Non-pigmented ciliary epithelial cell (primary cell): ENCODE measurements at regions not wholly inside any gene's neighbourhood (a gene's known extent, or its start where the extent isn't known, plus 50 kb on each side); places are given as distances from the start of the nearest gene placed in this dataset.
"Not testable (repeated sequence)": the region's sequence is repeated elsewhere in the genome, so short reads cannot be mapped to it uniquely, and the experiment has no call there.

Source experiments
- DNase-seq: peaks from one replicate; pipeline ENCODE4 v3.0.0-alpha.2; 2010; ENCODE audit warnings: low read depth

DNA sequence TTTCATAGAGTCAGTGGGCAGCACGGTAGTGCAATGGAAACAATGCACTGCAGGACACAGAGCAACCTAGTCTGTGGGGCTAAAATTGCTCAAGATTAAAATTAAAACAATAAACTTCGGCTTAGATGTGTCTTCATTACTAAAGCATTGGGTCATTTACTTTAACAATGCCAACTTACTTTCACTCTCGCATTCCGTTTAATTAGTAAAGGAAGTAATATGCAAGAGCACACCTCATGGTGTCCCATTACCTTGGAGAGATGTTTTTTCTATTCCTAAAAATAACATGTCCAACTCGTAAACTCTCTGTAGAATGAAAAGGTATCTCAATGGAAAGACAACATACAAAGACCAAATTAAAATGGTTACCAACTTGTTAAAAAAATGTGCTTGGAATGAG lies 738.4 kb downstream of the PCDH17 start:
- no peak for DNase-seq

DNA sequence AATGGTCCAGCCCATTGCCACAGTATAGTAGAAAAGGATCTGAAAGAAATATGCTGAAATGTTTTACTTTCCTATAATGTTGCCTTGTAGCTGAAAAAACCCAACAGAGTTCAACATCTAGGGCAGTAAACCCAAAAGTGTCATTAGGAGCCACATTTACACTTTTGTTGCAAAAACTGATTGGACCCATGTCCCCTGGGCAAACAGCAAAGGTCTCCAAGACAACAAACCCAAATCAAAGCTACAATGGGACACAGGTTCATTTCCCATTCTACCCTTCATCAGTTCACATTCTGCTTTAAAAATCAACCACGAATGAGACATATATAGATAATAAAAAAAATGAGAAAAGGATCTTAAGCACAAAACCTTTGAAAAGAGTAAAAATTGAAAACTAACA lies 744.8 kb downstream of the PCDH17 start:
- no peak for DNase-seq

DNA sequence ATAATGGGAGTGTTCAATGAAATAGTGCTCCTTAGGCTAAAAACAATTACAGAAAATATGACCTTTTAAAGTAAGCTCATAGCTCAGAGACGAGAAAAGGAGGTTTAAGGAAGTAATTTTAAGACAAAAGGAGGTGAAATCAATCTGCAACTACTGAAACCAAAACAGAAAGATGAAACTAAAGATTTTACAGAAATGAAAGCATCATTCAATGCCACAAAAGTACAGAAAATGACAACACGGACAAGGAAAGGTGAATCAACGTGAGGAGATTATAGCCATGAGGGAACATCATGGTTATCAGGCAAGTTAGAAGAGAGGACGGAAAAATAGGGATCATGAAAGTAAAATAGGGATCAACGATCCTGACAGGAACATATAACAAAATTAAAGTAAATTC lies 745.2 kb downstream of the PCDH17 start:
- no peak for DNase-seq

DNA sequence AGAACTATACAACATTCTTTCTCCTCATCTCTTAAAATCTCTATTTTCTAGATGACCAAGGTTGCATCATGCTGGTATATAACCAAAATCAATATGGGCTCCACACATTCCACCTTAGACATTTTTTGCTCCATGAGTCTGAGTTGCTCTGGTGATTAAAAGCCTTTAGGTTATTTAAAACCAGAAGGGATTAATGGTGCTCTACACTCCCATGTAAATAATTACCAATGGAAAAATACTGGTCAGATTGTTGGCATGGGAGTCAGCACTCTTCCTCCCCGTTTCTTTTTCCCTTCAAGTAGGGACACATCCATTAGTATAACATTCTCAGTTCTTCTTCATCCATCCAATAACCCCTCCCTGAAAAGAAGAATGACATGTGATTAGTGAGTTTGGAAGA lies 747.7 kb downstream of the PCDH17 start:
- no peak for DNase-seq

DNA sequence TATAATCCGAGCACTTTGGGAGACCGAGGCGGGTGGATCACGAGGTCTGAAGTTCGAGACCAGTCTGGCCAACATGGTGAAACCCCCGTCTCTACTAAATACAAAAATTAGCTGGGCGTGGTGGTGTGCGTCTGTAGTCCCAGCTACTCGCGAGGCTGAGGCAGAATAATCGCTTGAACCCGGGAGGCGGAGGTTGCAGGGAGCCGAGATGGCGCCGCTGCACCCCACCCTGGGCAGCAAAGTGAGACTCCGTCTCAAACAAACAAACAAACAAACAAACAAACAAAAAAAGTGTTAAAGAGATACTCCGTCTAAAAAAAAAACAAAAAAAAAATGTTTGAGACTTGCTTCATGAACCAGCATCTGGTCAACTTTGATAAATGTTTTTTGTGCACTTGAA lies 753.8 kb downstream of the PCDH17 start:
- DNase-seq = not testable (repeated sequence)

DNA sequence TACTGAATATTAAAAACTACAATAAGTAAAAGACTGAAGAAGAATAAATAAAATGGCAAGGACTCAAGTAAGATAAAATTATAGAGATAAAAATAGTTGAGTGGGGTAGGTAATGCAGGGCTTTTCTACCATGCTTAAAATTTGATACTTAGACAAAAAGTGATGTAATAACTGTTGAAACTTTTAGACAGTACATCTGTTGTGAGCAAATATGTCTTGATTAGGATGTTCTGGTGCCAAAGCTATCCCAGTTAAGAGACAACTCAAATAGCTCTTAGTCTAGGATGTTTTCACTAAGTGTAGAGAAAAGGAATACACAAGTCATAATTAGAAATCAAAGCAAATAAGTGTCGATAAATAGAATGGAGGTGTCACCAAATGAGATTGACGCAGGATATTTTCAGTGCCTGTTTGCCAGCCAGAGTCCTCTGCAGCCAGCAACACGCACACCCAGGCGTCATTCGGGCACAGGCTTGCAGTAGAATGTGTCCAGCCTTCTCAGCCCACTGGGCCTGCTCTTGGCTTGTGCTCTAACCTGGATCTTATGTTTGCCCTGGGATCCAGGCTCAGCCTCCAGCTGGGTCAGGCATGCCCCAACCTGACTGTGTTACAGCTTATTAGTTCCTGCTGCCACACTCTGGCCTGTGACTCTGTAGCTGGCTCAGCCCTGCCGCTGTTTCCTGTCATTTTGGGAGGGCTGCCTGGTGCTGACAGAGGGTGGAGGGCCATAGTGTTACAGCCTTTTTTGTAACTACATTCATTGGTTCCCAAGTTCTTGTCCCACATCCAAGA lies 766.2 kb downstream of the PCDH17 start:
- DNase-seq = no peak

DNA sequence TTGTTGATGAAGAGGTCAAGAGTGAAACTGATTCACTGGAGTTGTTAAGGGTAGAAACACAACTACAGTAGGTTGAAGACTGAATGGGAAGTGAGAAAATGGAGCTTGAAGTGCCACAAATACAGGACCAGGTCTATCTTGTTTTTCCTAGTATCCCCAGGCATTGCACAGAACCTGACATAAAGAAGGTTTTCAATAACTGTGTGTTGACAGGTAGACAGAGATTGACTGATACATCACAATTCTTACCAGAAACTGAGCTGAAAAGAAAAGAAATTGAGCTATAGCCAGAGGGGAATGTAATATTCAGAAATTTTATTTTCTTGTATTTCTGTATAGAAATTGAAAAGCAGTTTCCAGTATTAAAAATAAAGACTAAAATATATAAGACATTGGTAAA lies 767.7 kb downstream of the PCDH17 start:
- DNase-seq = no peak

DNA sequence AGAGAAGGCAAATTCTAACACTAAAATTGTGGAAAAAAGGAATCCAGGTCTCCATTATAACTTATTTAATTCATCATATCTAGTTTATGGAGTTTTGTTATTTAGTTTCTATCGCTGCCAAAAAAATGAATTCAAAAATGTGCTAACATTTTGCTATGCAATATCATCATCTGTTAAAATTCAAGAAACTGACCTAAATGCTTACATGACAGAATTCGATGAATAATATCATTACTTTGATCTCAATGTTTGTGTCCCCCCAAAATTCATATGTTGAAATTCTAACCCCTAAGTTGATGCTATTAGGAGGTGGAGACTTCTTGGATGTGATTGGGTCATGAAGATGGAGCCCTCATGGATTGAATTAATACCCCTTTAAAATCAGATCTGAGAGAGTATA lies 775.0 kb downstream of the PCDH17 start:
- DNase-seq = no peak

DNA sequence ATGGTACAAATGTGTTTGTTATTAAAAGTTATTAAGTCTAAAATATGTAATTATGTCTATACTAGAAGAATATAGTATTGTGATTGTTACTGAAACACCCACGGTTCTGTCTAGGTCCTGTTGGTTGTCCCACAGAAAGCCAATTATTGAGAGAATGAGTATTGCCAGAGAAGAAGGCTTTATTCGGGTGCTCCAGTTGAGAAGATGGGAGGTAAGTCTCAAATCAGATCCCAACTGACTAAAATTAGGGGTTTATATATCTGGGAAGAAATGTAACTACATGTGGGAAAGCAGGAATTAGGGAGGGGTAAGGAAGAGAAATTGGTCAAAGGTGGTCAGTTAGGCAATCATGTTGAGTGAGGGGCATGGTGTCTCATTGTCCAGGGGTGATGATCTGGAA lies 798.4 kb downstream of the PCDH17 start:
- no peak for DNase-seq

DNA sequence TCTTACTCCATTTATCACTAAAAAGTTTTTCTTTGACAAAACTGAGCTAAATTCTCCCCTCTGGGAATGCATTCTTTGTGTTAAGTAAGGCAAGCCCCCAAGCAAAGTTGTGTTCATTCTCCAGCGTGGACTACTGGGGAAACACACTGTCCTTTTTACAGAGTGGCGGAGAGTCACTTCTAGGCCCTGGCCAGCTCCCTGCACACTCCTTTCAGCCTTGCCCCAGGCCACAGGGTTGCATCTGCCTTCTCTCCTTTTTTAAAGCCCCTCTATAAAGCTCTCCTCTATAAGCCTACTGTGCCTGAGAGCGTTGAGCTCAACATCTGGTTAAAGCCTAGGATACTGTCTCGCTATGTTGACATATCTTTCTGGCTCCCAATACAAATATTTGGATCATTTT lies 803.4 kb downstream of the PCDH17 start:
- DNase-seq = no peak

DNA sequence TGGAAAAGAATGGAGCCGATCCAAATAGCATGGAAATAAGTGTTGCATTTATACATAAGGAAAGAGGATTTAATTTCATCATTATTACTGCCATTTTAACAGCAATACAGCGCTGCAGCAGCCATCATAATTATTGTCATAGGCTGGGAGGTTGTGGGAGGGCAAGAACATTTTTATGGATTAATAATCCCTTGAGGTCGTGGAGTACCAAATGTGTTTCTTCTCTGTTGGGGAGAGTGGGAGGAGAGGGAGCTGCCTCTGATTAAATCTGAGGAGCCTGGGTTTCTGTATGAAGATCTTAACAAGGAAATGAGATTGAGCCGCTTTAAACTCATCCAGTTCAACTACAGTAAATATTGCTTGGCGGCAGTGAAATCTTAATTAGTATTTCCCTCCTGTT lies 805.9 kb downstream of the PCDH17 start:
- no peak for DNase-seq

DNA sequence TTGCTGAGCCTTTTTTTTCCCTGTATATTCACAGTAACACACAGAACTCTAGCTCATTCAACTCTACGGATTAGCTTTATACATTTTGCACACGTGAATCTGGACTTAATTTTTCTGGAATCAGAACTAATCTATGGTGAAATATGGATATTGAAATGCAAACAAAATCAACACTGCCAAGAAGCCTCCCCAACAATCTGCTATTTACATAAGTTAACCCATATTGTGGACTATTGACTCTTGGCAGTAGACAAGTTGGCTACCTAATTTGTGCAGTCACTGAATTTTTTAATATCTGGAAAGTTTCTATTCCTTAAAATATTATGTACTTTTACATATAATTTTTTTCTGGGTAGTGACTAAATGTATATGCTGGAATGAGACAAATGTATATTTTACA lies 815.4 kb downstream of the PCDH17 start:
- no peak for DNase-seq

DNA sequence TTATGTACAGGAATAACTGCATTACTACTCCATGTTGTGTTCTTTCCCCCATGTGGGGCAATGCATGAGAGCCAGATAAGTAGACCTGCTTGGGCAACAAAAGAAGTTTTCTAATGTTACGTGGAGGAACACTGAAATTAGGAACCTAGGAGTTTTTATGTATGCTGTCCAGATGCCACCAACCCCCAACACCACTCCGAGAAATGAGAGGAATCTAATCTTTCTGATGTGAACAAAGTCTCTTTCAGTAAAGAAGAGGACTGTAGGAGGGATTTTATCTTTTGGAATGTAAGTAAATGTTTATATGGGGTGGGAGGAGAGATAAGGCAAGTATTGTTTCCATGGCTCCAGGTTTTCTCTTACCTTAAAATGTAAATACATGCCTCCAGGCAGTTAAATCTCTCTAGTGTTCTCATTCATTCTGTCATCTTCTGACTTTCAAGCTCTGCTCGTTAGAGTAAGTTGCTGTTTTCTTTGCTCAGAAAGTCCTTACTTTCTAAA lies 820.6 kb downstream of the PCDH17 start:
- peak; percentile 4 for DNase-seq

DNA sequence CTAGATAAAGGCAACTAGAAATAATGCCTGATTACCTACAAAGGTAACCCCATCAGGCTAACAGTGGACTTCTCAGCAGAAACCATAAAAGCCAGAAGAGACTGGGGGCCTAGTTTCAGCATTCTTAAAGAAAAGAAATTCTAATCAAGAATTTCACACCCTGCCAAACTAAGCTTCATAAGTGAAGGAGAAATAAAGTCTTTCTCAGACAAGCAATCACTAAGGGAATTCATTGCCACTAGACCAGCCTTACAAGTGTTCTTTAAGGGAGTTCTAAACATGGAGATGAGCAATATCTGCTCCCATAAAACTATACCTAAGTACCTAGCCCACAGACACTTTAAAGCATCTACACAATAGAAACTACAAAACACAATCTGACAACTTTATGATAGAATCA lies 823.5 kb downstream of the PCDH17 start:
- DNase-seq = no peak

DNA sequence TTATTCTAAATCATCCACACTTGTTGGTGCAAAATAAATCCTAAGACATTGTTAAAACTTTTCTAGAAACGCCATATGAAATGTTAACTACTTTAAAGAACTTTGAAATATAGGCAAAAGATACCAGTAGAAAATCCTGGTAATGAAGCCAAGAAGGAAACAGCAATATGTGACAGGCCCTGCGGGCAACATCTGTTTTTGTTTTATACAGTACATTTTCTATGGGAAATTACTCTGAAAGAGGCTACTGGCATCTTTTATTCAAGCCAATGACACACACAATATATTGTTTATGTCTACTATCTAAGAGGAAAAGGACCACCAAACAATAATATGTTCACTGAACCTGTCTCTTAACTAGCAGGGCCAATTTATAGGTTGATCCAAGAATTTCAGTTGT lies 829.7 kb downstream of the PCDH17 start:
- DNase-seq = no peak

DNA sequence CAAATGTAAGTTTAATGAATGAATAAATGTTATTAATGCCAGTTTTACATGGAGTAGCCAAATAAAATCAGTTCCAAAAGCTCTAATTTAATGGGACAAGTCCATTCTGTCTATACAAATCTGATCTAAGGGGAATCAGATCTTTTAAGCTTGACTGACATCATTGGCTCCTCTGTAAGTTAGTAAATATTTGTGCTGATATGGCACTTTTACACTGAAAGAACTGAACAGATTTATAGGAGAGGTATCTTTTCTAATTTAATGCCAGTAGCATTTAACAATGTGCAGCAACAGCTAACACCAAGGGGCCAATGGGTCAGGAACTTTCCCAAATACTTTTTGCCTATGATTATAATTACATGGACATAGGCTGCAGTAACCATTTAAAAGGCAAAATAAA lies 832.3 kb downstream of the PCDH17 start:
- DNase-seq = no peak

DNA sequence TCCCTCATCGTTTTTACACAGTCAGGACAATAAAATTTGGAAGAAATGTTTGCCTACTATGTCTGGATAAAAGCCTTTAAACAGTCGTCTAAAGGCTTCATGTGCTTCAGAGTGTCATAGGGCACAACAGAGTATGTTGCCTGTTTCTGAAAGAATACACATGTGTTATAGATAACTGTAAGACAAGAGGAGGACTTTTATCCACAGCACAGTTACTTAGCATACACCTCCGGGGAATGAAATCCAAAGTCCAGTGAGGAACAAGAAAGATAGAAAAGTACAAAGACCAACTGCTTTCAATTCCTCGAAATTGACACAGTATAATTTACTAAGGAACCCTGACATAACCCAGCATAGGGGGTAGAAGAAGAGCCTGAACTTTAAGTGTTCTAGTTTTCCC lies 835.6 kb downstream of the PCDH17 start:
- DNase-seq = no peak

DNA sequence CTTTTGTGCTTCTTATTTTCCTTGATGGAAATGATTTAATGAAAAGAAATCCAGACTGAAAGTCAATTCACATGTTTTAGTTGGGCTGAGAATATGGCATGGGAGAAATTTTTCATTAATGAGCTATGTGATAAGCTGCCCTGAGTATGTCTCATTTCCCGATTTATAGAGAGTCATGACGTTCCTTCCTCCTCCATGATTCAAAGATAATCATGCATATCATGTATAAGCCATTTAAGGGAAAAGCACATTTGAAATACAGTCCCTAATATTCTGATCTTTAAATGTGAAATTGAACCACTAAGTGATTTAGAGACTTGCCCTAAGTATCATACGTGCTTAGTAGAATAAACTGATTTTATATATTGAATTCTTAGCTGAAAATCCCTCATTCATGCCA lies 840.9 kb downstream of the PCDH17 start:
- no peak for DNase-seq

DNA sequence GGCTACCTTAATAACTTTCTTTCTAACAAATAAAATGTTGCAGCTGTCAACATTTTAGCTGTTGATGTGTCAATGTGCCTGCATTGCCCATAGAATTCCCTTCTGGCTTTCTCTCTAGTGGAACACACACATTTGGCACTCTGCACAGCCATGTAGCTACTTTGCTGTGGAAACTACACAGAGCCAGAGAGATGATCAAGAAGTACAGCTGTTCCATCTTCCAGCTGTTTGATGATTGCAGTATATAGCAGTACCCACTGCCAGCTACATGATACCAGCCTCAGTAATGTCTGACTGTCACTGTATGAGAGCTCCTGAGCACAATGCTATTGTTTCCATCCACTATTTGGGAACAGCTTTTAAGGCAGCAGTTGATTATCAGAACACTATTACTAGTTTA lies 843.0 kb downstream of the PCDH17 start:
- DNase-seq = no peak

DNA sequence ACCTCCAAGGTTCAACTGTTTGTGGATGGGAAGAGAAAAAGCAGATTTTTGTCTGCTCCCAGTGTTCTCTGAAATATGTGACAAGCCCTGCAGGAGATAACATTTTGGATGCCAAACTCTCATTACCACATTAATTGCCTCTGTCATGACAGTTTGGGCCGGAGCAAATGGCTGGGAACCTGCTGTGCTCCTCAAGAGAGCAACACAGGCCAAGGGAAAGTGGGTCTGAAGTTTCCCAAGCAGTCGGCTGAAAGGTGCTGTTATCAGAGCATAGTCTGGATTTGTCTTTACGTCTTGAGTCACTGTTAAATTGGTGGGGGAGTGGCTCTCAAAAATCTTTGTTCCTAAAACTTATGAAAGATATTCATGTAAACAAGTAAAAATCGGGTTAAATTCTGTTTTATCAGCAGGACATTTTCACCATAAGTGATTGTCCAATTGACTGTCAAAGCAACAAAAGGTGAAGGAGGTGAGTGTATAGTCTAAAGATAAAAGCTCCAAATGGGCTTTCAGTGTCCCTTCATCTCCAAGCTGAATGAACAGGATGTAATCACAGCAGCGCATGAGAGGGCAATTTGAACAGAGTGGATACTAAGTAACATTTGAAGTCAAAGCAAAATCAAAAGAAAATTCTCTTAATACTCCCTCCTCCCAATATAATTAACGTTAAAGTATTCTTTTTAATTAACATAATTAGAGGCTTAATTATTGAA lies 844.8 kb downstream of the PCDH17 start:
- DNase-seq = no peak

DNA sequence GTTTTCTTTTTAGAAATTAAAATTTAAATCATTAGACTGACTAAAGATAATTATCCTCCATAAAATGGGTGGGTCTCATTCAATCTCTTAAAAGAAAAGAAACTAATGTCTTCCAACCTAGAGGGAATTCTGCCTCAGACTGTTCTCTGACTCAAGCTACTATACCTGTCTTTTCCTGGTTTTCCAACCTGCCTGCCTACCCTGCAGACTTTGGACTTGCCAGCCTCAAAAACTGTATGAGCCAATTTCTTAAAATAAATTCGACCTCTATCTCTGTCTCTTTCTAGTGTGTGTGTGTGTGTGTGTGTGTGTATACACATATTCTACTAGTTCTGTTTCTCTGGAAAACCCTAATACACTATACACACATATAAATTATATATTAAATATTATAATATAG lies 847.3 kb downstream of the PCDH17 start:
- DNase-seq = no peak

DNA sequence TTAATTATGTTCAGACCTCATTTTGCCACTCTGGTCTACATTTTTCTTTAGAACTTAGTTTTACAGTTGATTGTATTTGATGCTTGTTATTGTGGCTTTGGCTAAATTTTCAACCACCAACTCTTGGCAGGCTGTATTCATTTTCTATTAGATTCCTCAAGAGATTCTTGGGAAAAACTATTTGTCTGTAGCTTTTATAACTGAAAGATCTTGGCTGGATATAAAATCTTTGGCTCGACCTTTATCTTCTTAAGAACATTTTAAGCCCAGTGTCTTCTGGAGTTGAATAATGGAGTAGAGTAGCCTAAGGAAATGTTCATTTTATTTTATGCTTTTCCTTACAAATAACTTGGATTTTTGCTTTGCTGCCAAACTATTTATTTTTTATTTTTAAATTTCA lies 848.5 kb downstream of the PCDH17 start:
- no peak for DNase-seq

DNA sequence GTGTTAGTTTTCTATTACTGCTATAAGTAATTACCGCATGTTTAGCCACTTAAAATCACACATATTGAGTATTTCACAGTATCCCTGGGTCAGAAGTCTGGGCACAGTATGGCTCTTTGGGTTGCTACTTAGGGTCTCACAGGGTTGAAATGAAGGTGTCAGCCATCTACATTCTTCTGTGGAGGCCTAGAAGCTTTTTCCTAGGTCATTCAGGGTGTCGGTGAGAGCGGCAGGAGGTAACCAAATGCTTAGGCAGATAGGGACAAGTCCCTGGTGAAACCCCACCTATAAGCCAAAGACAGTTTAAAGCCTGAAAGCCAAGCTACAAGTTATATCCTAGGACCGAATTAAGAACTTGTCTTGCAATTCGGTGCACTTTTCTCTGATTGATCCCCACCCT lies 856.7 kb downstream of the PCDH17 start:
- DNase-seq = no peak

DNA sequence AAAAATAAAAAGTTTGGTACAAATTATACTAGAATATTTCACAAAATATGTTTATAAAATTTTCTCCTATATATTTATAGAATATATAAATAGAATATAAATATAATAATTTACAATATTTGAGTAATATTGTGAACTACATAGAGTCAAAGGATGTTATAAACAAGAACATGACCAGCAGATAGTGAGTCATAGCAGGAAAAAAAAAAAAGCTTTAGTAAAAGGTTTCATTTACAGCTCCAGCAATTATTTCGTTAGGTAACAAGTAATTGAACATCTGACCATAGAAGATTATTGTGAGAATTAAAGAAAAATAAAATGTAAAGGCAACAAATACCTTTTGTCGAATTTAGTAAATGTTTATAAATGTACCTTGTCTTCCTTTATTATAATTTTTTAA lies 864.1 kb downstream of the PCDH17 start:
- DNase-seq = no peak
